ENCODE measurements at regions not wholly inside any gene's neighbourhood (a gene's known extent, or its start where the extent isn't known, plus 50 kb on each side); places are given as distances from the start of the nearest gene placed in this dataset.

- TF ChIP-seq, protein P1, sequence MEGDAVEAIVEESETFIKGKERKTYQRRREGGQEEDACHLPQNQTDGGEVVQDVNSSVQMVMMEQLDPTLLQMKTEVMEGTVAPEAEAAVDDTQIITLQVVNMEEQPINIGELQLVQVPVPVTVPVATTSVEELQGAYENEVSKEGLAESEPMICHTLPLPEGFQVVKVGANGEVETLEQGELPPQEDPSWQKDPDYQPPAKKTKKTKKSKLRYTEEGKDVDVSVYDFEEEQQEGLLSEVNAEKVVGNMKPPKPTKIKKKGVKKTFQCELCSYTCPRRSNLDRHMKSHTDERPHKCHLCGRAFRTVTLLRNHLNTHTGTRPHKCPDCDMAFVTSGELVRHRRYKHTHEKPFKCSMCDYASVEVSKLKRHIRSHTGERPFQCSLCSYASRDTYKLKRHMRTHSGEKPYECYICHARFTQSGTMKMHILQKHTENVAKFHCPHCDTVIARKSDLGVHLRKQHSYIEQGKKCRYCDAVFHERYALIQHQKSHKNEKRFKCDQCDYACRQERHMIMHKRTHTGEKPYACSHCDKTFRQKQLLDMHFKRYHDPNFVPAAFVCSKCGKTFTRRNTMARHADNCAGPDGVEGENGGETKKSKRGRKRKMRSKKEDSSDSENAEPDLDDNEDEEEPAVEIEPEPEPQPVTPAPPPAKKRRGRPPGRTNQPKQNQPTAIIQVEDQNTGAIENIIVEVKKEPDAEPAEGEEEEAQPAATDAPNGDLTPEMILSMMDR (conservative IDR thresholded peaks at IDR 0.05; ENCODE audit: low read depth in 2 of 2) = no peak
- TF ChIP-seq POLR2AphosphoS5 (IDR thresholded peaks at IDR 0.05; ENCODE audit: low read depth) (no peak), STAT1 (IDR thresholded peaks at IDR 0.05; ENCODE audit: unreplicated experiment) (no peak), JUNB (IDR thresholded peaks at IDR 0.05; ENCODE audit: unreplicated experiment) (no peak), EZH2phosphoT487 (IDR thresholded peaks at IDR 0.05; ENCODE audit: unreplicated experiment) (no peak)
These were observed 207.5 kb downstream of the PAPSS1 start (continued) for GRCh38 chr4:107512549-107512948.

DNA sequence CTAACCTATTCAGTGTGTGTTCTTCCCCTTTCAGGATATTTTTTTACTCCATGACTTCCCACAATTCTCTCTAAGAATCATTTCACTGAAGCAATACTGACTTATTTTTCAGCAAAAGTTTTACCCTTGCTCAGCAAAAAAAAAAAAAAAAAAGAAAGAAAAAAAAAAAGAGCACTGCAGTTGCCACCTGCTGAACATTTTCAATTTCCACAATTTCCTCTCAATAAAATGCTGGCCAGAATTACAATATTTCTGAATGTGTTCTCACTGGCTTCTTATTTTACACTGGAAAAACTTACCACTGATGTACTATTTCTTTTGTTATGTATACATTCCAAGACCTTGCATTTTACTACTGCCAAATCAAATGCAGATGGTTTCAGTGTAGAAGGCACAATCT, 210.4 kb downstream of the PAPSS1 start:
- Histone ChIP-seq H3K4me3 (no peak overlapping the region), H4K20me1 (replicated peaks; ENCODE audit: insufficient read depth) (no peaks in the 10 kb centered on the region), H3K79me2 (replicated peaks; ENCODE audit: insufficient read depth) (no peaks in the 10 kb centered on the region), H3K4me1 (ENCODE audit: insufficient read depth) (peaks cover 8% of the 10 kb centered on the region), H3K27me3 (ENCODE audit: insufficient read depth) (no peaks in the 10 kb centered on the region), H3K9me2 (ENCODE audit: insufficient read depth) (no peaks in the 10 kb centered on the region), H3K4me2 (no peak overlapping the region), H3K27ac (ENCODE audit: low read depth) (no peak overlapping the region), H3F3A (replicated peaks; ENCODE audit: low read depth) (no peaks in the 10 kb centered on the region), H2AFZ (no peak overlapping the region), H3K36me3 (ENCODE audit: insufficient read depth) (no peaks in the 10 kb centered on the region)
- H3K27me3 Mint-ChIP-seq (ENCODE audit: insufficient read depth, low read depth, poor library complexity) = peaks cover 1% of the 10 kb centered on the region
- H3K4me3 Mint-ChIP-seq = no peak overlapping the region
- DNase-seq (ENCODE audit: low spot score) (peak; percentile 12), ATAC-seq (peak; percentile 43; the same call in 1 of the 3 replicates)
- peaks cover 18% of the 10 kb centered on the region for H3K4me1 Mint-ChIP-seq
- peaks cover 5% of the 10 kb centered on the region for H3K36me3 Mint-ChIP-seq (ENCODE audit: low read depth)
- H3K27ac Mint-ChIP-seq = peak overlapping the region; percentile 46
- H3K9me3 Mint-ChIP-seq = peaks cover 5% of the 10 kb centered on the region
- no peak for TF ChIP-seq EZH2phosphoT487 (IDR thresholded peaks at IDR 0.05; ENCODE audit: unreplicated experiment)
- TF ChIP-seq REST (IDR thresholded peaks at IDR 0.05; ENCODE audit: unreplicated experiment) = no peak
- TF ChIP-seq, protein P2, sequence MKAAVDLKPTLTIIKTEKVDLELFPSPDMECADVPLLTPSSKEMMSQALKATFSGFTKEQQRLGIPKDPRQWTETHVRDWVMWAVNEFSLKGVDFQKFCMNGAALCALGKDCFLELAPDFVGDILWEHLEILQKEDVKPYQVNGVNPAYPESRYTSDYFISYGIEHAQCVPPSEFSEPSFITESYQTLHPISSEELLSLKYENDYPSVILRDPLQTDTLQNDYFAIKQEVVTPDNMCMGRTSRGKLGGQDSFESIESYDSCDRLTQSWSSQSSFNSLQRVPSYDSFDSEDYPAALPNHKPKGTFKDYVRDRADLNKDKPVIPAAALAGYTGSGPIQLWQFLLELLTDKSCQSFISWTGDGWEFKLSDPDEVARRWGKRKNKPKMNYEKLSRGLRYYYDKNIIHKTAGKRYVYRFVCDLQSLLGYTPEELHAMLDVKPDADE (IDR thresholded peaks at IDR 0.05) = no peak
- no peak for TF ChIP-seq NANOG (IDR thresholded peaks at IDR 0.05; ENCODE audit: borderline replicate concordance)
- TF ChIP-seq ZNF462 (CRISPR knock-in tag; IDR thresholded peaks at IDR 0.05) = peak; percentile 36; the same call in 1 of the 2 replicates
- TF ChIP-seq, protein P1 (conservative IDR thresholded peaks at IDR 0.05; ENCODE audit: low read depth in 2 of 2) = no peak
- no peak for TF ChIP-seq JUNB (IDR thresholded peaks at IDR 0.05; ENCODE audit: unreplicated experiment)

All from GM23338 (cell line).